HAP-1 (cell line): ENCODE measurements at regions not wholly inside any gene's neighbourhood (a gene's known extent, or its start where the extent isn't known, plus 50 kb on each side); places are given as distances from the start of the nearest gene placed in this dataset.

ENCODE experiments used
- DNase-seq, 2 experiments: peaks; one replicate each; pipeline ENCODE4 v3.0.0-alpha.2; 2016 to 2020; ENCODE audit warnings: low spot score in 2 of 2
- H3K27me3 ChIP-seq: fragments of 250-450 bp; sonication (Bioruptor Pico); 2 replicates; pipeline ENCODE4 v1.5.1; 2020; ENCODE audit warnings: low read depth, mild to moderate bottlenecking, moderate library complexity
- H3K36me3 ChIP-seq: fragments of 250-450 bp; sonication (Bioruptor Pico); replicated peaks from 2 replicates; pipeline ENCODE4 v1.5.1; 2020; ENCODE audit warnings: mild to moderate bottlenecking
- H3K4me1 ChIP-seq: fragments of 250-450 bp; sonication (Bioruptor Pico); 2 replicates; pipeline ENCODE4 v1.5.1; 2020; ENCODE audit warnings: mild to moderate bottlenecking
- H3K4me3 ChIP-seq: fragments of 250-450 bp; sonication (Bioruptor Pico); 2 replicates; pipeline ENCODE4 v1.5.1; 2020; ENCODE audit warnings: mild to moderate bottlenecking, moderate library complexity
- H3K9me3 ChIP-seq: fragments of 250-450 bp; sonication (Bioruptor Pico); 2 replicates; pipeline ENCODE4 v1.5.1; 2020; ENCODE audit warnings: mild to moderate bottlenecking, moderate library complexity
- in situ Hi-C: fragments of 300-500 bp; cut with MboI; formaldehyde crosslinking; loops from 3 replicates; pipeline ENCODE4 v1.14.3; 2020; ENCODE audit warnings: low sequenced_read_pairs, inconsistent platforms, mixed read lengths

DNA sequence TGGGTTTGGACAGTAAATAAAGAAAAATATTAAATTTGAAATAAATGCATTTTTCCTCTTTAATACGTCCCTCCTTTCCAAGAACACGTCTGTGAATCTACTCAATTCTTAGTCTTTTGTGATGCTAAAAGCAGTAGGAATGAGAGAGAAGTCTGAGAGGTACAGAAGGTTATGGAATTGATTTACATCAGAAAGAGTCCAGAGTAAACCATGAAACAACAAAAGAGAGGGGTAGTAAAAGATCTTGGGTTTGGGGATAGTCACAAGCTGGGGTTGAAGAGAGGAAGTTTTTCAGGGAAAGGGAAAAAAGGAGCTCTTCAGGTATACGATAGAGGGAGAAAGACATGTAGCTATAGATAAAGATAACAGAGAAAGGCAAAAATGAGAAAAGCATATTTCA is 215.4 kb downstream of the RAB28 start:
- peak in 1 of 2 experiments; percentile 99 for DNase-seq
- Histone ChIP-seq H3K4me3 (no peak overlapping the region), H3K4me1 (peaks cover 30% of the 10 kb centered on the region), H3K27me3 (no peaks in the 10 kb centered on the region), H3K36me3 (no peaks in the 10 kb centered on the region), H3K9me3 (no peaks in the 10 kb centered on the region; the same call in 1 of the 2 replicates)
- in situ Hi-C loops = loop anchor here (10.0 kb wide), 1 partner anchor 276 kb away; the partner anchor contains the start of gene NKX3-2

DNA sequence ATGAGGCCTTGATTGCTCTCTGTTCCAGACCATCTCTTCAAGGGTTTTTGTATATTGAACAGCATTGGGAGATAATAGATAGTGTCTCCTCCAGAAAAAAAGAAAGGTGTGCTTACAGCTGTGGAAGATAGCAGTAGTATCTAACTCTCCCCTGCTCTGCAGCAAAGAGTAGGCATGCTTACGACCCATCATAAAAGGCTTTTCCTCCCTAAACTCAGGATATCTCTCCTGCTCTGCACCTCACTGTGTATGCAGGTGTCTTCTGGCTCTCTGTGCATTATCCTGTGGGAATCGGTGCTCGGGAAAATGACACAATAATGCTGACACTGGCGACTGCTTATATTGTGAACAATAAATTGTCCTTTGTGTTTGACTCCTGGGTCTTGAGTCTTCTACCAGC is 216.0 kb downstream of the RAB28 start:
- Histone ChIP-seq H3K27me3 (no peaks in the 10 kb centered on the region), H3K4me1 (peaks cover 30% of the 10 kb centered on the region), H3K4me3 (no peak overlapping the region), H3K9me3 (no peaks in the 10 kb centered on the region; the same call in 1 of the 2 replicates), H3K36me3 (no peaks in the 10 kb centered on the region)
- DNase-seq = peak; percentile 31 to 62
- in situ Hi-C loops = loop anchor here (10.0 kb wide), 1 partner anchor 277 kb away; the partner anchor contains the start of gene NKX3-2

DNA sequence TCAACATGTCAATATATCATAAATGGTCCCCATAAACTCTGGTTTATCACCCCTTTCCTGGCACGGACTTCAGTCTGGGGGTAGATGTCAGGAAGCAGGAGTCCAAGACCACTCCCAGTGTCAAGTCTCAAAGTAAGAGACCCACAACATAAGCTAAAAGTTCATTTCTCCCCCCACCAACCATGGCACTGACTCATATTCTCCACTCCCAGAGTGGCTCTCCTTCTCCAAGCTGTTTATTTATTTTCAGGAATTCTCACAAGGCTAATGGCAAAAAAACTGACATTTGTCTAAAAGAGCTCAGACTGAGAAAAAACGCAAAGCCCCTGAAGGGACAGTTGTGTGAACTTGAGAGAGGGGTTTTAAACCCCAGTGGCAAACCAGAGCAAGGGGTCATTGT is 217.0 kb downstream of the RAB28 start:
- H3K27me3 ChIP-seq = no peaks in the 10 kb centered on the region
- peaks cover 32% of the 10 kb centered on the region for H3K4me1 ChIP-seq
- H3K36me3 ChIP-seq = no peaks in the 10 kb centered on the region
- no peak for DNase-seq
- H3K9me3 ChIP-seq = no peaks in the 10 kb centered on the region; the same call in 1 of the 2 replicates
- in situ Hi-C loops = loop anchor here (10.0 kb wide), 1 partner anchor 278 kb away; the partner anchor contains the start of gene NKX3-2
- H3K4me3 ChIP-seq = no peak overlapping the region

DNA sequence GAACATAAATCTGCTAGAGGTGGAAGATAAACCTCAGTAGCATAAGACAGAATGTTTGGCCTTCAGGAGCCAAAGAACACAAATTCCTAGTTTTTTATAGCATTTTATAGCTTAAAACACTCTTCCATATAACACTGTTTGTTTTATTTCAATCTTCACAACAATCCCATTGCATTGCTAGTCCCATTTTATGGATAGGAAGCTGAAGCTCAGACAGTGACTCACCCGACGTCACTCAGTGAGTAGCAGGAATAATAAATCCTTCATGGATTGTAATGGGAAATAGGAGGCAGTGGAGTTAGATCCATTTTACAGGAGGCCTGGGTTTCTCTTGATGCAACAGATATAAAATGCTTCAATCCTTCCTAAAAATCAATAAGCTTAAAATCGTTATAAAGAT is 217.5 kb downstream of the RAB28 start:
- in situ Hi-C loops = loop anchor here (10.0 kb wide), 1 partner anchor 278 kb away; the partner anchor contains the start of gene NKX3-2

DNA sequence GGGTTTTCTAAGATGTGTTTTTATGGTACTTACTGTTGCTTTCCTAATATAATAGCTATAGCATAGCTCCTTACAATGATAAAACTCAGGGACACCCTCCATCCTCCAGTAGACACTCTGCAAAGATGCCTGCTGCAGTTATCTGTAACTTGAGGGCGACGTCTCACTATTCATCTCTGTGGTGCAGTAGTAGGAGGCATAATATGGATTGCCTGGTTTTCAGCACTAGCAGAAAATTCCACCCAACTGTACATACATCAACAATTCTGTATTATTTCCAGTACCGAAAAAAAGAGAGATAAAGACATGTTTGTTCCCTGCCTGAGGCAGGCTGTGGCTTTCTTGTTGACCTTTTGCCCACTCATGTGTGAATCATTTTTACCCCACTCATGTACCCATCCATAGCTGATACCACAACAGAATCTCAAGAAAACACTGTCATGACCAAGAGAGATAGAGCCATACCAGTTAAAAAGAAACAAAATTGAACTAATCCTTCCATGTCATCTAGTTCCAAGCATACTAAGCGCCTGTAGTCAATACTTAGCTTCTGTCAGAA is 220.1 kb downstream of the RAB28 start:
- H3K4me1 ChIP-seq = peaks cover 32% of the 10 kb centered on the region
- no peaks in the 10 kb centered on the region for H3K9me3 ChIP-seq
- no peak overlapping the region for H3K4me3 ChIP-seq
- in situ Hi-C loops = loop anchor here (10.0 kb wide), 1 partner anchor 281 kb away; the partner anchor contains the start of gene NKX3-2
- no peaks in the 10 kb centered on the region for H3K36me3 ChIP-seq
- no peak for DNase-seq
- no peaks in the 10 kb centered on the region for H3K27me3 ChIP-seq

More for the DNA sequence above, 217.5 kb downstream of the RAB28 start:
- H3K4me1 ChIP-seq = peaks cover 35% of the 10 kb centered on the region
- DNase-seq = no peak
- H3K27me3 ChIP-seq = no peaks in the 10 kb centered on the region
- H3K9me3 ChIP-seq = no peaks in the 10 kb centered on the region; the same call in 1 of the 2 replicates
- H3K4me3 ChIP-seq = no peak overlapping the region
- H3K36me3 ChIP-seq = no peaks in the 10 kb centered on the region

DNA sequence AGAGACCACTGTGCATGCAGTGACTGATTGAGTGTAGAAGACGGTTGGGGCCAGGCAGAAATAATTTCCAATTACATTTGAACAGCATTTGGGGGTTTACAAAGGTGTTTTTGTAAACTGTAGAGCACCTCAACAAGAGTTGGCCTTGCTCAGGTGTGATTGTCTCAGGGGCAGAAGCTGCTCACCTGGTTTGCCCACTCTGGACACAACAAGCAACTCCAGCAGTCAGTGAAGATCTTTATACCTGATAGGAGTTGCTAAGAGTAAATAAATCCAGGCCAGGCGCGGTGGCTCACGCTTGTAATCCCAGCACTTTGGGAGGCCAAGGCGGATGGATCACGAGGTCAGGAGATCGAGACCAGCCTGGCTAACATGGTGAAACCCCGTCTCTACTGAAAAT is 221.3 kb downstream of the RAB28 start:
- no peaks in the 10 kb centered on the region for H3K9me3 ChIP-seq
- no peak overlapping the region for H3K4me3 ChIP-seq
- in situ Hi-C loops = loop anchor here (10.0 kb wide), 1 partner anchor 282 kb away; the partner anchor contains the start of gene NKX3-2
- H3K4me1 ChIP-seq = peaks cover 21% of the 10 kb centered on the region
- H3K27me3 ChIP-seq = no peaks in the 10 kb centered on the region
- DNase-seq = no peak
- no peaks in the 10 kb centered on the region for H3K36me3 ChIP-seq

DNA sequence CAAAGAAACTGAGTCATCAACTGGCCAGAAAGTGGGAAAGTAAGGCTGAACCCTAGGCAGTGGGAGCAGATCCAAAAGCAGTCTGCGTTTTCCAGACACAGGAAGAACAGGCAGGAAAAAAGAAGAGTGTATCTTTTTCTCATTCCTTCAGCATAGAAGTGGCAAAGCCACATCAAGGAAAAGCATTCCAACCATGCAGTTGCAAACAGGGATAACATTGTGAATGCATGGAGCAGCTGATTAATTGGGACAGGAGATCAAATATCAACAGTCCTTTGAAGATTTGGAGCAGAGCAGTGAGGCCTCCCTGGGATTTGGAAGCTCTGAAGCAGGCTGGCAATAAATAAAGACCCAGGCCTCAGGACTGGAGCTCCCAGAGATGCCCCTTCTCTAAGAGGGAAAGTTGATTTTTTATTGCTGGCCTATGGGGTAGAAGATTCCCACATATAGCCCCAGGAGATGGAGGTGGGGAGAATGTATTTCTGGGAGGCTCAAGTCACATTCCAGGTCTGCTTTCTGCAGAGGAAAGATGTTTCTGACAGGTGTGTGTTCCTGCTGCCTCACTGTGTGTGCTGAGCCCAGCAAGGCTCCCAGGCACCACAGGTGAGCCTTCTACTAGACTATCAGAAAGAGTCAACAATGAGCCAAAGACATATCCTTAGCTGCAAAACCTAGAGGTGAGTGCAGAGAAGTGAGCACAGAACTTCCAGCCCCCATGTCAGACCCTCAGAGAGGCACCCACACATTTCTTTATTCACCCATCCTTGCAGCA is 222.5 kb downstream of the RAB28 start:
- no peaks in the 10 kb centered on the region for H3K27me3 ChIP-seq
- H3K4me1 ChIP-seq = peaks cover 12% of the 10 kb centered on the region
- H3K4me3 ChIP-seq = no peak overlapping the region
- DNase-seq = peak in 1 of 2 experiments; percentile 8
- H3K36me3 ChIP-seq = no peaks in the 10 kb centered on the region
- H3K9me3 ChIP-seq = no peaks in the 10 kb centered on the region
- in situ Hi-C loops = loop anchor here (10.0 kb wide), 1 partner anchor 283 kb away; the partner anchor contains the start of gene NKX3-2

DNA sequence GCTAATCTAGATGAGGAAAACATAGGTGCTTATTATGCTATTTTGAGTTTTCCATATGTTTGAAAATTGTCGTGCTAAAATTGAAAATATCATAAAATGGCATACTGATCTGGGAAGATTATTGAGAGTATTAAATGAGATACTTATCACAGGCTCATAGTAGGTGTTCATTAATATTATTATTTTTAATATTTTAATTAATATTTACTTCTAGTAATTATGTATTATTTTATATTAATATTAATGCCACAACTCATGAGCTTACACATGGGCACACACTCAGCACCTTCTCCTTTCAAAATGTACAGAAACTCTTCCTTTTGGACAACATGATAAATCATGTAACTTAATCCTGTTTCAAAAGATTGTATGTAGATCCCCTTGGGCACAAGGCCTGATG is 223.6 kb downstream of the RAB28 start:
- DNase-seq = no peak
- Histone ChIP-seq H3K9me3 (no peaks in the 10 kb centered on the region), H3K36me3 (no peaks in the 10 kb centered on the region), H3K4me3 (no peak overlapping the region), H3K27me3 (no peaks in the 10 kb centered on the region), H3K4me1 (peaks cover 12% of the 10 kb centered on the region)
- in situ Hi-C loops = loop anchor here (10.0 kb wide), 1 partner anchor 284 kb away; the partner anchor contains the start of gene NKX3-2

DNA sequence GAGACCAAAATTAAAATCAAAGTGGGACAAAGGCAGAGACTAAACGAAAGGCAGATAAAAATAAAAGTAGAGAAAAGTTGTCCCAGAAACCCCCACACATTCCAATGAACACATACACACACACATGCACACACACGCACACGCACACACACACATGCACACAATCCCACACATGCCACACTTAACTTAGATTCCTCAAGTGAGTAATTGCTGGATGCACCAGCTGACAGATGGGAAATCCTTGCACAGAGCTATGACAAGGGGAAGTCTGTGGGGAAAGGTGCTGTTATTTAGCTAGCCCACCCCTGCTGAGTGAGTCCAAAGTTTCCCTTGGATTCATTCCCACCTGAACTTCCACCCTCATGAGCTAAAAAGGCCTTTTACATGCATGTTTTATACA is 233.9 kb downstream of the RAB28 start:
- no peak for DNase-seq
- peaks cover 18% of the 10 kb centered on the region for H3K4me1 ChIP-seq
- H3K9me3 ChIP-seq = no peaks in the 10 kb centered on the region; the same call in 1 of the 2 replicates
- no peaks in the 10 kb centered on the region for H3K36me3 ChIP-seq
- in situ Hi-C loops = no loop called here
- no peaks in the 10 kb centered on the region for H3K27me3 ChIP-seq
- H3K4me3 ChIP-seq = no peak overlapping the region

DNA sequence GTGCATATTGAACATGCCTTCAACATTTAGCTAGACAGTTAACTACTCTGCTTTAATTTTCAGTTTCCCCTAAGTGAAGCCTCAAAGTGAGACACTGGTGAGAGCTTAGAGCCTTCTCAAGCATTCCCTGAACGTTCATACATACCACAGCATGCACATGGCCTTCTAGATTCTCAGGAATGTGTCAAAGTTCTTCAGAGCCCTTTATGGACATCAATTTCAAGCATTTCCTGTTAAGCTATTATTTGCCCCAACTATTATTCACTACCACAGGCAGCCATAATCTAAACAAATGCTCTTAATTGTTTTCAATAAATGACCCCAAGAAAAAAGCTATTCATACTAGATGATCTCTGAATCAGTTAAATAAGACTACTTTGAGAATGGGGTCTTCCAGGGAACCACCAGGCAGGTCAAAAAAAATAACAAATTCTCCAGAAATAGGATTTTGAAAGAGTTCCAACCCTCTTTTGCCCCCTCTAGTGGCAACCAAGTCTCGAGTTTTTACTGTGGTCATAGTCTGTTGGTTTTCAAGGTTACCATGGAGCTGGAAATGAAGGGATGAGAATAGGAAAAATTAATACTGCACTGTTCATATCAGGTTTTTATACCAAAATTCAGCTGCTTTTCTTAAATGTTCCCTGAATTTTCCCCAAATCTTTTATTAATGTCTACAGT is 235.4 kb downstream of the RAB28 start:
- peak in 1 of 2 experiments; percentile 23 for DNase-seq
- no peaks in the 10 kb centered on the region for H3K36me3 ChIP-seq
- H3K4me3 ChIP-seq = no peak overlapping the region
- peaks cover 23% of the 10 kb centered on the region for H3K4me1 ChIP-seq
- in situ Hi-C loops = no loop called here
- H3K27me3 ChIP-seq = no peaks in the 10 kb centered on the region
- H3K9me3 ChIP-seq = no peaks in the 10 kb centered on the region; the same call in 1 of the 2 replicates

DNA sequence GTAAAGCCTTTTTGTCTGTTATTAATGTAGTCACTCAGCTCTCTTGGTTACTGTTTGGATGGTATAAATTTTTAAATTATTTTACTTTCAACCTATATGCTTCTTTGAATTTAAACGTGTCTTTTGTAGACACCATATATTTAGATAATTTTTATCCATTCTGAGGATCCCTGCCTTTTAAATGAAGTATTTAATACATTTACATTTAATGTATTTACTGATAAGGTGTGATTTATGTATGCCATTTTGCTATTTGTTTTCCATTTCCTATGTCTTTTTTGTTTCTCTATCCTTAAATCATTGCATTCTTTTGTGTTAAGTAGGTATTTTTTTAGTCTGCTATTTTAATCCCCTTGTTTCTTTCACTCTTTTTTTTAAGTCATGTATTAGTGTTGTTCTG is 238.0 kb downstream of the RAB28 start:
- Histone ChIP-seq H3K27me3 (no peaks in the 10 kb centered on the region), H3K36me3 (no peaks in the 10 kb centered on the region), H3K4me1 (peaks cover 29% of the 10 kb centered on the region), H3K9me3 (no peaks in the 10 kb centered on the region; the same call in 1 of the 2 replicates), H3K4me3 (no peak overlapping the region)
- in situ Hi-C loops = no loop called here
- DNase-seq = no peak

DNA sequence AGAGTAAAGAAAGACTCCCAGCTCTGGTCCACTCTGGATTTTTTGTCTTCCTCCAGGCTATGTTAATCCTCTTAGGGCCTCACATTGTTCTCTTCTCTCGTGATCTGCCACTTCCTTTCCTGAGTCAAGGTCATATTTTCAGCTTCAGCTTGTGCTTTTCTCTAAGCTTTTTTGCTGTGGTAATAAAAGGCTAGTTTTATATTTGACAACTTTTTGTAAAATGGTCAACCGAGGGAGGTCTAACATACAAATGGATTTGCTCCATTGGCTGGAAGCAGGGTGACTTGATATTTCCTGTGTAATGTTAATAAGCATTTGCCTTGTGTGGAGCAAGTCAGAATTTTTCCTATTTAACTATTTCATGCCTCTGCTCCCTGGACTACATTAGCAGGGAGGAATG is 239.7 kb downstream of the RAB28 start:
- Histone ChIP-seq H3K27me3 (no peaks in the 10 kb centered on the region), H3K36me3 (no peaks in the 10 kb centered on the region), H3K9me3 (no peaks in the 10 kb centered on the region; the same call in 1 of the 2 replicates), H3K4me1 (peaks cover 29% of the 10 kb centered on the region), H3K4me3 (no peak overlapping the region)
- DNase-seq = peak; percentile 59 to 97
- in situ Hi-C loops = no loop called here

DNA sequence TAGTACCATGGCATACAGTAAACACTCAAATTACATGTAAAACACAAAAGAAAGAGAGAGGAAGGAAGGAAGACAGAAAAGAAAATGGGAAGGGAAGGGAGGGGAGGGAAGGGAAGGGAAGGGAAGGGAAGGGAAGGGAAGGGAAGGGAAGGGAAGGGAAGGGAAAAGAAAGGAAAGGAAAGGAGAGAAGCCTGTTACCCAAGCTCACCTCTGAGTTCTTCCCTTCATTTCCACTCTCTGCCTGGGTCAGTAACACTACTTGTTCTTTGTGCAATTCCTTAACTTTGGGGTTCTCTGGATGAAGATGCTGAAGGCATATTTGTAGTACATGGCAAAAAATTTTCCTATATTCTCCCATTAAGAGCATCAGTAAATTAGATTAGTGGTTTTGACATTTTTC is 241.0 kb downstream of the RAB28 start:
- Histone ChIP-seq H3K4me3 (no peak overlapping the region), H3K9me3 (no peaks in the 10 kb centered on the region; the same call in 1 of the 2 replicates), H3K36me3 (no peaks in the 10 kb centered on the region), H3K4me1 (peaks cover 25% of the 10 kb centered on the region), H3K27me3 (no peaks in the 10 kb centered on the region)
- in situ Hi-C loops = no loop called here
- no peak for DNase-seq
